A549 (cell line): ENCODE measurements at regions not wholly inside any gene's neighbourhood (a gene's known extent, or its start where the extent isn't known, plus 50 kb on each side); places are given as distances from the start of the nearest gene placed in this dataset.

Experiments used
- CTCF ChIP-seq: fragments of >200 bp; sonication (Bioruptor Twin); formaldehyde crosslinking; IDR thresholded peaks from 3 replicates; pipeline ENCODE4 v1.5.1; 2016
- RNF2 ChIP-seq: fragments of 200-600 bp; sonication (generic); IDR thresholded peaks from 2 replicates; pipeline ENCODE4 v1.6.1; 2016; ENCODE audit warnings: low read depth, mild to moderate bottlenecking, antibody characterized with exemption, moderate library complexity, borderline replicate concordance

GRCh38 chr3:117310536-117310935, 601.0 kb downstream of the TUSC7 start:
- no peak for TF ChIP-seq CTCF
- TF ChIP-seq RNF2, result no peak
